Superior temporal gyrus (tissue), 1 donor: ENCODE measurements at regions not wholly inside any gene's neighbourhood (a gene's known extent, or its start where the extent isn't known, plus 50 kb on each side); places are given as distances from the start of the nearest gene placed in this dataset.
A peak's percentile ranks its signal among the peaks of the same experiment; 100 is the strongest.
"Not testable (repeated sequence)": the region's sequence is repeated elsewhere in the genome, so short reads cannot be mapped to it uniquely, and the experiment has no call there.

Experiments
- DNase-seq: peaks from one replicate; pipeline ENCODE4 v3.0.0-alpha.2; 2016; ENCODE audit errors: extremely low spot score

DNA sequence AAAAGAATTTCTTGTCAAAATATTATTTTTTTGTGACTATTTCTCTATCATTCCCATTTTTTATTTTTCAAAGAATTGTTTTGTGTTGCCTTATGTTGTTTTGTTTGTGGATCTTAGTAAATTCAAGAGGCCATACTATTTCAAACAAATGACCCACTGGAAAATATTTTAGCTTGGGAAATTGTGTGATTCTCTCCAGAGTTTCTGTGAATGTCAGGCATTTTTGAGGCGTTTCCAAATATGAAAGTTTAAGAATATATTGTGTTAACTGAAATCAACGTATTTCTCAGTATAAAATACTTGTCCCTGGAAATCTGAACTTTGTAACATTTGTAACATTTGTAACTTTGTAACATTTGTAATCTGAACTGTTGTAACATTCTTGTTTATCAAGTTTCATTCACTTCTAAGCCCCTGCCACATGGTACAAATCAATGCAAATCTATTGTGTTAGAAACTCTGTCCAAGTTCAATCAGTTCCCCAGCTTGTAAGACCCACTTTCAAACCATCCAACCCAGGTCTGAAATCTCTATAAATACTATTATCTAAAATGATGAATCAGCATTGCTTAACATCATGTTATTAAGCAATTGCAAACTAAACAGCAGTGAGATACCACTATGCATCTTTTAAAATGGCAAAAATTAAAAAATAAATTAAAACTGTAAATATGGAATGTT is 465.4 kb upstream of the GRID2 start:
- DNase-seq, result no peak

GRCh38 chr4:91840359-91840758 is 463.4 kb upstream of the GRID2 start:
- DNase-seq, result no peak

GRCh38 chr4:91846233-91846632 is 457.5 kb upstream of the GRID2 start:
- no peak for DNase-seq

DNA sequence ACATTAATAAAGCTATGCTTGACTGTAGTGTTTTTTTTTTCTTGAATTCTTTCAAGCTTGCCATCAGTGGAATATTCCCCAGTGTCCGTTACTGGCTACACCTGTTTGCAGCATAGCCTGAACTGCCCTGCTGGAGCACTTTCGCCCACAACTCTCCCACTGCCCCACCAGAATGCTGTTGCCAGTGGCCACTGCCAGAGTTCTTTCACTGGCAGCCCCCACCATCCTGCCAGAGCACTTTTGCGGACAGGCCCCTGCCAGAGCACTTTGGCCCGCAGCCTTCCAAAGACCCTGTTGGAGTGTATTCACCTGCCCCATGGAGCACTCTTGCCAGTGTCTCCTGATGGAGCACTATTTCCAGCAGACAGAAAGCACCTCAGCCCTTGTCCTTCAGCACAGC is 452.3 kb upstream of the GRID2 start:
- no peak for DNase-seq

DNA sequence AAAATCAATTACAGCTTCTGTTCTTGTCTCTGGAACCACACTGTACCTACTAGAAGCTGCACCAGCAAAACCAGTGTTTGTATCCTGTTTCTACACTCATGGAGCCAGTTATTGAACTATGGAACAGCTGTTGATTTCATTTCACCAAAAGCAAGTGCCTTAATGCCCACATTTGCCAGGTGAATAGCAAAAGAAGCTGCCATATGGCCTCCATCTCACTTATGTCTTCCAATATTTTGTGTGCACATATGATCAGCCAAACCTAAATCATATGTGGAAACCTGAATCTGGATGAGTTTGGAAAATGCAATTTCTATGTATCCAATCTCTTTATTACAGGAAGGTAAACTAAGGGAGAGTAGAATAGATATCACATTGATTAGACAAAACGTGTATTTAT is 415.8 kb upstream of the GRID2 start:
- no peak for DNase-seq

- not testable (repeated sequence) for DNase-seq
These were observed 412.5 kb upstream of the GRID2 start for GRCh38 chr4:91891217-91891616.

DNA sequence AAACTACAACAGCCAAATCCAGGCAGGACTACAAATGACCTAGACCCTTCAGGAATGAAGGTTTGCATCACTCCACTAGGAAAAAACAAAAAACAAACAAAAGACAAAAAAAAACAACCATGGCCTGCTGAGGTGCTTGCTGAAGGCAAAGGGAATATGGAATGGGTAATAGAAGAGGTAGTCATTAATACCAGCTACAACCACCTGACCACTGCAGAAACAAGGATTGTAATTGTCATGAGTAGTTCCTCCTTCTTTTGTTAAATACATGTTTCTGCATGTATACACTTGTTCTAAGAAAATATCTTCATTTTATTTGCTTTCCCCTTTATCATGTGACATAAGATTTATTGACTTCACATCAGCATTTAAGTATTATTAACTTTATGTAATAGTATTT is 409.8 kb upstream of the GRID2 start:
- no peak for DNase-seq

GRCh38 chr4:91904556-91904955 is 399.2 kb upstream of the GRID2 start:
- no peak for DNase-seq

- no peak for DNase-seq
These were observed 393.8 kb upstream of the GRID2 start for GRCh38 chr4:91909963-91910362.

GRCh38 chr4:91914176-91914804 is 389.5 kb upstream of the GRID2 start:
- DNase-seq, result no peak

DNA sequence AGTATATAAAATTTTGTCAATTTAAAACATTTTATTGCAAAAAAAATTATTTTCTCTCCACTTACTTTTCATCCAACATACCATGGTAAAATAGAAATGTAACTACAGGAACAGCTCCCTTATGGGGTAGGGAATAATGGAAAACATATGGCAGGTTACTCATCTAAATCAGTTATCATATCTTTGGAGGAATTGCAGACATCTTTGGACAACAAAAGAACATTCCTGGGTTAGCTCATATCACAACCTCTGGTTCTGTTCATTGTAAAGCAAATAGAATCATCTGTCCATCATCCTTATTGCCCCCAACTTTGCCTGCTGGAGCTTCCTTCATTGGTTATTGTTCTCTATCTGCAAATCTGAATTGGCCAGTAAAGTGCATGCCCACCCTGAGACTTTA is 387.5 kb upstream of the GRID2 start:
- no peak for DNase-seq

GRCh38 chr4:91924625-91925024 is 379.1 kb upstream of the GRID2 start:
- DNase-seq, result no peak

DNA sequence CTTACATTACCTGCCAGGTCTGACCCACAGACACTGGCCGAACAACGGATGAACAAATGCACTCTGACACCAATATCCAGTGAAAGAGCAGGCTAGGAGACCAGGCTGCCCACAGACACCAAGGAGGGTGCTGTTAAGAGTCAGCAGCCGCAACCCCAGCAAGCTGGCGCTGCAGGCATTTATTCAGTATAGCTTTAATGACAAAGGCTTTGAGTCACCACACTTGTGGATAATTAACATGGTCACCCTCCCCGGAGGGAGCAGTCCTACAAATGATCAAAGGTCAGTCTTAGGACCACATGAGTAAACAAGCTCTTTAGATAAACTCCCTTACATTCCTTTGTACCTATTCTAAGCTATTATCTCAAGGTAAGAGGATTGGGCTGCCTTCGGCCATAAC is 368.5 kb upstream of the GRID2 start:
- DNase-seq, result no peak

DNA sequence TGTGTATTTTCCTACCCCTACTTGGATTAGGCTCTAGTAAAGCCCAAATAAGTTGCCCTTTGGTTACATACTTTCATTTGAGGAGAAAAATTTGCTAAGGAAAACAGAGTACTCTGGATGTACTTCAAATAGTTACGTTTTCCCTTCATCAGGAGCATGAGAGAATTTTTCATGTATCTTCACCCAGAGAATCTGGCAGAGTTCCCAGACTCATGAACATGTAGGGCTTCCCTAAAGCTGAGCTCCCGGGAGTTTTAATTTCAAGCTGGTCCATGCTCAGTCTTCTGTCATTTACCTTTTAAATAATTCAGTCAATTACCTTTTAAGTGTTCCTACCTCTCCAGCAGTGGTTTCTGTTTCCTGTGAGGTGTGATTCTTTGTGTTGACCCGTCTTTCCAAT is 367.5 kb upstream of the GRID2 start:
- DNase-seq, result peak; percentile 31

DNA sequence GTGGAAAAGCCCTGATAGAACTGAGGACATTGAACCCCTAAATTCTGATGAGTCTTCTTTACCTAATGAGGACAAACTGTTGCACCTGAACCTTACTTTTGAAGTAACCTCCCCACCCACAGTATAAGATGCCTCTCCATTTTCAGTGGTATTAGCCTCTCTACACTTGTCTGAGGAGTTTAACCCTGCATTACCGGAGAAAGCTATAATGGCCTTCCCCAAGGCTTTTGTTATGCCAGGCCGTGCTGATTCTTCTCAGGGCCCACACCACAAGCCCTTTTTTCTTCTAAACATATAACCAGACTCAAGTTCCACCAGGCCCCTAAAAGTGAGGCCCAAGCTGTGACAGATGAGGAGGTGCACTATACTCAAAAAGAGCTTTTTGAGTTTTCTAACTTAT is 345.8 kb upstream of the GRID2 start:
- DNase-seq, result no peak

GRCh38 chr4:91958596-91958995 is 345.2 kb upstream of the GRID2 start:
- DNase-seq, result peak; percentile 35

DNA sequence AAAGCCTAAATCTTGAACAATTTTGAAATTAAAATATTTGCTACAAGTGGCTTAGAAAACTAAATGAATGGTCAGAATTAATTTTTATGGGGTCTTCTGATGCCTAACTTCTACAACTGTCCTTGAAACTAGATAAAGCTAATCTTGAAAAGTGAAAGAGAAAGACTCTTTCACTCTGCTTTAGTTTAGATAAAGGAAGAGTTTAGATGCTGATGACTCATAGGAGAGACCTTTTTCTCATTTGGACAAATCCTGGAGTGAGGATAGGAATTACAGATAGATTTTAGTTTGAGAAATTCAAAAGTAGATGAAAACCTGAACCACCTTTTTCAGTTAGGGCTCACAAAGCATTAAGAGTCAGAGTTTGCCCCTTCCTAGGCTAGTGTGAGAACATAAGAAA is 342.3 kb upstream of the GRID2 start:
- no peak for DNase-seq

DNA sequence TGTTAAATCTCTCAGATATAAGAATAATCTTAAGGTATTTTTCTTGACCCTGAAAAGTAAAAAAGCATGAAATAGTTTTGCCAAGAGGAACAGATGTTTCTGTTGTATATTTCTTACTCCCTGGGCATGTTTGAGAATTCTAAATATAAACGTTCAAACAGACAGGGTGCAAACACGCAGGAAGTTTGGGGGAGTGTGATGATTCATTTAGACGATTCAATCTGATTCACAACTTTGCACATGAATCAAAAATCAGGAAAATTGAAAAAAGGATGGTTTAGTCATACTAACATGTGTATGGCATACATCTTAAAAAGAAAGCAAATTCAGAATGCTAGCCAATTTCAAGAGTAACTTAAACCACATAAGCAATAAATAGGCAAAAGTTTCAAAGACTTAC is 340.3 kb upstream of the GRID2 start:
- DNase-seq, result peak; percentile 79

- DNase-seq, result no peak
These were observed 338.6 kb upstream of the GRID2 start for GRCh38 chr4:91965166-91965565.

DNA sequence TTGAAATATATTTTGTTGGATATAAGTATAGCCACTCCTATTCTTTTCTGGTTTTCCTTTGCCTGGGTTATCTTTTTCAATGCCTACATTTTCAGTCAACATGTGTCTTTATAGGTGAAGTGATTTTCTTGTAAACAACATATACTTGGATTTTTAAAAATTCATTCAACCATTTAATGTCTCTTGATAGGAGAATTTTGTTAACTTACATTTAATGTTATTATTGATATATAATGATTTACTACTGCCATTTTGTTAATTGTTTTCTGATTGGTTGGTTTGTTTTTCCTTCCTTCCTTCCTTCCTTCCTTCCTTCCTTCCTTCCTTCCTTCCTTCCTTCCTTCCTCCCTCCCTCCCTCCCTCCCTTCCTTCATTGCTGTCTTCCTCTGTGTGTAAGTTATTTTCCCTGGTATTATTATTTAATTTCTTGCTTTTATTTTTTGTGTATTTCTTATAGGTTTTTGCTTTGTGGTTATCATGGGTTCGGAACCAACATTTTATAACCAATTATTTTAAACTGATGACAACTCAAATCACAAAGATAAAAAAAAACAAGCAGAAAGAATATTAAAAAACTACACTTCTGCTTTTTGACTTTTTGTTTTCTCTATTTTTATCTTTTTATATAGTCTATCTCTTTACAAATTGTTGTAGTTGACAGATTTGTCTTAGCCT is 330.1 kb upstream of the GRID2 start:
- DNase-seq, result no peak

GRCh38 chr4:91984466-91984865 is 319.3 kb upstream of the GRID2 start:
- DNase-seq, result no peak

- no peak for DNase-seq
These were observed 313.9 kb upstream of the GRID2 start for GRCh38 chr4:91989914-91990313.

- DNase-seq, result no peak
These were observed 313.0 kb upstream of the GRID2 start for GRCh38 chr4:91990726-91991125.
